HepG2 (cell line): ENCODE measurements at regions not wholly inside any gene's neighbourhood (a gene's known extent, or its start where the extent isn't known, plus 50 kb on each side); places are given as distances from the start of the nearest gene placed in this dataset.

Source experiments
- ARID2 ChIP-seq: sonication (generic); formaldehyde crosslinking; IDR thresholded peaks from 2 replicates; pipeline ENCODE4 v1.8.1; 2022; ENCODE audit warnings: mild to moderate bottlenecking, missing genetic modification reagents, borderline replicate concordance
- ATAD3A ChIP-seq: sonication (generic); formaldehyde crosslinking; IDR thresholded peaks from 2 replicates; pipeline ENCODE4 v1.4.0; 2020; ENCODE audit warnings: missing genetic modification reagents
- KDM5B ChIP-seq: sonication (generic); formaldehyde crosslinking; IDR thresholded peaks from 2 replicates; pipeline ENCODE4 v1.4.0; 2020; ENCODE audit warnings: missing genetic modification reagents, mild to moderate bottlenecking, borderline replicate concordance
- MED13 ChIP-seq: sonication (generic); formaldehyde crosslinking; IDR thresholded peaks from 2 replicates; pipeline ENCODE4 v1.5.0; 2020; ENCODE audit warnings: missing genetic modification reagents
- MYC ChIP-seq: sonication (generic); formaldehyde crosslinking; IDR thresholded peaks from 2 replicates; pipeline ENCODE4 v1.9.0; 2021; ENCODE audit warnings: missing genetic modification reagents, borderline replicate concordance
- RXRA ChIP-seq: sonication (generic); formaldehyde crosslinking; IDR thresholded peaks from 2 replicates; pipeline ENCODE4 v1.5.1; 2020; ENCODE audit warnings: missing genetic modification reagents
- SRSF1 ChIP-seq: fragments of 200-400 bp; formaldehyde crosslinking; optimal IDR thresholded peaks from 2 replicates; pipeline ENCODE3; 2017; ENCODE audit warnings: mild to moderate bottlenecking, low read depth, low read length, moderate library complexity
- TGIF2 ChIP-seq: IDR thresholded peaks from 2 replicates; pipeline ENCODE4 v1.6.1; 2016; ENCODE audit warnings: control low read depth, missing compliant biosample characterization
- ZFP37 ChIP-seq: sonication (generic); formaldehyde crosslinking; IDR thresholded peaks from 2 replicates; pipeline ENCODE4 v1.4.0; 2020; ENCODE audit warnings: missing genetic modification reagents, borderline replicate concordance
- ZKSCAN8 ChIP-seq: IDR thresholded peaks from 2 replicates; pipeline ENCODE4 v1.6.1; 2016; ENCODE audit warnings: borderline replicate concordance, missing genetic modification reagents, missing compliant biosample characterization
- ZNF282 ChIP-seq: fragments of 450-650 bp; IDR thresholded peaks from 2 replicates; pipeline ENCODE4 v1.6.1; 2018; ENCODE audit not compliant: partially characterized antibody
- ZNF672 ChIP-seq: sonication (generic); formaldehyde crosslinking; IDR thresholded peaks from 2 replicates; pipeline ENCODE4 v1.8.1; 2022; ENCODE audit warnings: missing genetic modification reagents
- TF ChIP-seq, protein P1 (sequence below): IDR thresholded peaks from 2 replicates; pipeline ENCODE4 v1.6.1; 2018; ENCODE audit warnings: missing genetic modification reagents, mild to moderate bottlenecking, missing compliant biosample characterization
- TF ChIP-seq, protein P2 (sequence below): sonication (generic); formaldehyde crosslinking; IDR thresholded peaks from 2 replicates; pipeline ENCODE4 v1.8.1; 2022; ENCODE audit warnings: low read depth, mild to moderate bottlenecking, missing genetic modification reagents
- TF ChIP-seq, protein P3 (sequence below): sonication (generic); formaldehyde crosslinking; IDR thresholded peaks from 2 replicates; pipeline ENCODE4 v1.4.0; 2020; ENCODE audit warnings: missing genetic modification reagents, mild to moderate bottlenecking, borderline replicate concordance
- TF ChIP-seq, protein P4 (sequence below): sonication (generic); formaldehyde crosslinking; IDR thresholded peaks from 2 replicates; pipeline ENCODE4 v1.5.1; 2020; ENCODE audit warnings: mild to moderate bottlenecking, moderate library complexity, missing genetic modification reagents

DNA sequence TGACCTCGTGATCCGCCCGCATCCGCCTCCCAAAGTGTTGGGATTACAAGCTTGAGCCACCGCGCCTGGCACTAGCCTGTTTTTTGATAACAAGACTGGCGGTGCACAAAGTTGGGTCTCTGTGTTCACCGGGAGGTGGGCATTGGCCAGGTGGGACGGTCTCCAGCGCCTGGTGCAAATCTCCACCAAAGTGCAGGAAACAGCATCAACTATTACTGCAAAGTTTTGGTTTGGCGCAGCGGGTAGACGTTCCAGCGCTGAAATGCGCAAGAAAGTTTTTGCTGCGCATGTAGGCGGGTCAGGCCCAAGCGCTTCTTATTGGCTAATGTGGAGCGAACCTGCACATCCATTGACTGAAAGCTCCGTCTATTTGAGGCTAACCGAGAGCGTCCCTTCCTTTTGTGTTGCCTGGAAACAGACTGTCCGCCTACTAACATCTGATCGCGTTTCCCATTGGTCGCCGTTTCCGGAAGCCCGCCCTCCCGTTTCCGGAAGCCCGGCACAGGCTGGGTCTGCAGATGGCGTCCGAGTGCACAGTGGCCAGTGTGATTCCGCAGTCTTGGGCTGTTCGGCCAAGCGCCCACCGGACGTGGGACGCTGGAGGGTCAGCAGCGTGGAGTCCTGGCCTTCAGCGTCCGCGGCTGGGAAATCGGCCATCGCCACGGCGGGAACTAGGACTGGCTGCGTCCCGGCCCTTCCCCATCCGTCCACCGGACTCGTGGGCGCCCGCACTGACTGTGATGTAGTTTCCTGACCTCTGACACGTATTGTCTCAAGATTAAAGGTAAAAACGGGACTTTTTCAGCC, 53.3 kb upstream of the ZNF527 start (continued):
- TF ChIP-seq, protein P1, sequence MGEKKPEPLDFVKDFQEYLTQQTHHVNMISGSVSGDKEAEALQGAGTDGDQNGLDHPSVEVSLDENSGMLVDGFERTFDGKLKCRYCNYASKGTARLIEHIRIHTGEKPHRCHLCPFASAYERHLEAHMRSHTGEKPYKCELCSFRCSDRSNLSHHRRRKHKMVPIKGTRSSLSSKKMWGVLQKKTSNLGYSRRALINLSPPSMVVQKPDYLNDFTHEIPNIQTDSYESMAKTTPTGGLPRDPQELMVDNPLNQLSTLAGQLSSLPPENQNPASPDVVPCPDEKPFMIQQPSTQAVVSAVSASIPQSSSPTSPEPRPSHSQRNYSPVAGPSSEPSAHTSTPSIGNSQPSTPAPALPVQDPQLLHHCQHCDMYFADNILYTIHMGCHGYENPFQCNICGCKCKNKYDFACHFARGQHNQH (CRISPR knock-in tag) = no peak
- no peak for TF ChIP-seq ARID2 (CRISPR knock-in tag)
- peak; percentile 43 for TF ChIP-seq RXRA (CRISPR knock-in tag)
- peak; percentile 61 for TF ChIP-seq SRSF1
- TF ChIP-seq ZKSCAN8 (CRISPR knock-in tag) = no peak
- TF ChIP-seq ZNF672 (CRISPR knock-in tag) = no peak
- TF ChIP-seq MED13 (CRISPR knock-in tag) = no peak
- peak; percentile 89 for TF ChIP-seq MYC (CRISPR knock-in tag)
- TF ChIP-seq, protein P2, sequence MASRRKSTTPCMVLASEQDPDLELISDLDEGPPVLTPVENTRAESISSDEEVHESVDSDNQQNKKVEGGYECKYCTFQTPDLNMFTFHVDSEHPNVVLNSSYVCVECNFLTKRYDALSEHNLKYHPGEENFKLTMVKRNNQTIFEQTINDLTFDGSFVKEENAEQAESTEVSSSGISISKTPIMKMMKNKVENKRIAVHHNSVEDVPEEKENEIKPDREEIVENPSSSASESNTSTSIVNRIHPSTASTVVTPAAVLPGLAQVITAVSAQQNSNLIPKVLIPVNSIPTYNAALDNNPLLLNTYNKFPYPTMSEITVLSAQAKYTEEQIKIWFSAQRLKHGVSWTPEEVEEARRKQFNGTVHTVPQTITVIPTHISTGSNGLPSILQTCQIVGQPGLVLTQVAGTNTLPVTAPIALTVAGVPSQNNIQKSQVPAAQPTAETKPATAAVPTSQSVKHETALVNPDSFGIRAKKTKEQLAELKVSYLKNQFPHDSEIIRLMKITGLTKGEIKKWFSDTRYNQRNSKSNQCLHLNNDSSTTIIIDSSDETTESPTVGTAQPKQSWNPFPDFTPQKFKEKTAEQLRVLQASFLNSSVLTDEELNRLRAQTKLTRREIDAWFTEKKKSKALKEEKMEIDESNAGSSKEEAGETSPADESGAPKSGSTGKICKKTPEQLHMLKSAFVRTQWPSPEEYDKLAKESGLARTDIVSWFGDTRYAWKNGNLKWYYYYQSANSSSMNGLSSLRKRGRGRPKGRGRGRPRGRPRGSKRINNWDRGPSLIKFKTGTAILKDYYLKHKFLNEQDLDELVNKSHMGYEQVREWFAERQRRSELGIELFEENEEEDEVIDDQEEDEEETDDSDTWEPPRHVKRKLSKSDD (CRISPR knock-in tag) = no peak
- TF ChIP-seq, protein P3, sequence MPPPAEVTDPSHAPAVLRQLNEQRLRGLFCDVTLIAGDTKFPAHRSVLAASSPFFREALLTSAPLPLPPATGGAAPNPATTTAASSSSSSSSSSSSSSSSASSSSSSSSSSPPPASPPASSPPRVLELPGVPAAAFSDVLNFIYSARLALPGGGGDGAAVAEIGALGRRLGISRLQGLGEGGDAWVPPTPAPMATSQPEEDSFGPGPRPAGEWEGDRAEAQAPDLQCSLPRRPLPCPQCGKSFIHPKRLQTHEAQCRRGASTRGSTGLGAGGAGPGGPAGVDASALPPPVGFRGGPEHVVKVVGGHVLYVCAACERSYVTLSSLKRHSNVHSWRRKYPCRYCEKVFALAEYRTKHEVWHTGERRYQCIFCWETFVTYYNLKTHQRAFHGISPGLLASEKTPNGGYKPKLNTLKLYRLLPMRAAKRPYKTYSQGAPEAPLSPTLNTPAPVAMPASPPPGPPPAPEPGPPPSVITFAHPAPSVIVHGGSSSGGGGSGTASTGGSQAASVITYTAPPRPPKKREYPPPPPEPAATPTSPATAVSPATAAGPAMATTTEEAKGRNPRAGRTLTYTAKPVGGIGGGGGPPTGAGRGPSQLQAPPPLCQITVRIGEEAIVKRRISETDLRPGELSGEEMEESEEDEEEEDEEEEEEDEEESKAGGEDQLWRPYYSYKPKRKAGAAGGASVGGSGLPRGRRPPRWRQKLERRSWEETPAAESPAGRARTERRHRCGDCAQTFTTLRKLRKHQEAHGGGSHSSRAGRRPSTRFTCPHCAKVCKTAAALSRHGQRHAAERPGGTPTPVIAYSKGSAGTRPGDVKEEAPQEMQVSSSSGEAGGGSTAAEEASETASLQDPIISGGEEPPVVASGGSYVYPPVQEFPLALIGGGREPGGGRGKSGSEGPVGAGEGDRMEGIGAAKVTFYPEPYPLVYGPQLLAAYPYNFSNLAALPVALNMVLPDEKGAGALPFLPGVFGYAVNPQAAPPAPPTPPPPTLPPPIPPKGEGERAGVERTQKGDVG (CRISPR knock-in tag) = no peak
- TF ChIP-seq ZFP37 = no peak
- TF ChIP-seq TGIF2 (CRISPR knock-in tag) = no peak
- TF ChIP-seq, protein P4, sequence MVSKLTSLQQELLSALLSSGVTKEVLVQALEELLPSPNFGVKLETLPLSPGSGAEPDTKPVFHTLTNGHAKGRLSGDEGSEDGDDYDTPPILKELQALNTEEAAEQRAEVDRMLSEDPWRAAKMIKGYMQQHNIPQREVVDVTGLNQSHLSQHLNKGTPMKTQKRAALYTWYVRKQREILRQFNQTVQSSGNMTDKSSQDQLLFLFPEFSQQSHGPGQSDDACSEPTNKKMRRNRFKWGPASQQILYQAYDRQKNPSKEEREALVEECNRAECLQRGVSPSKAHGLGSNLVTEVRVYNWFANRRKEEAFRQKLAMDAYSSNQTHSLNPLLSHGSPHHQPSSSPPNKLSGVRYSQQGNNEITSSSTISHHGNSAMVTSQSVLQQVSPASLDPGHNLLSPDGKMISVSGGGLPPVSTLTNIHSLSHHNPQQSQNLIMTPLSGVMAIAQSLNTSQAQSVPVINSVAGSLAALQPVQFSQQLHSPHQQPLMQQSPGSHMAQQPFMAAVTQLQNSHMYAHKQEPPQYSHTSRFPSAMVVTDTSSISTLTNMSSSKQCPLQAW (CRISPR knock-in tag) = no peak
- TF ChIP-seq ZNF282 = no peak
- no peak for TF ChIP-seq ATAD3A (CRISPR knock-in tag)
- TF ChIP-seq KDM5B (CRISPR knock-in tag) = peak; percentile 53; the same call in 1 of the 2 replicates
